HepG2 (cell line): ENCODE measurements at regions not wholly inside any gene's neighbourhood (a gene's known extent, or its start where the extent isn't known, plus 50 kb on each side); places are given as distances from the start of the nearest gene placed in this dataset.

Source experiments
- ATAC-seq: fragments of 200-7000 bp; cut with Tn5 transposase; 3 replicates; pipeline ENCODE4 v1.9.1; 2020; ENCODE audit warnings: mild to moderate bottlenecking, moderate library complexity
- BruUV-seq: library from RNA; stranded (reverse); fragments of 400-500 nt; replicated peaks from 2 replicates; lab custom pipeline; 2021; lab: Mats Ljungman, UMichigan
- CTCF ChIA-PET: fragments of 300-600 bp; formaldehyde crosslinking; extraction: SDS; loops from one replicate; lab custom pipeline; 2021; ENCODE audit warnings: low total read pairs, inconsistent platforms, low intra/inter-chr PET ratio; lab: Yijun Ruan, JAX
- POLR2A ChIA-PET: fragments of 350-600 bp; sonication (Branson Sonifier 250); formaldehyde crosslinking; loops from one replicate; lab custom pipeline; 2020; ENCODE audit warnings: antibody characterized with exemption, inconsistent platforms; lab: Yijun Ruan, JAX
- DNase-seq: peaks from one replicate; pipeline ENCODE4 v3.0.0-alpha.2; 2015; ENCODE audit warnings: low spot score
- FAIRE-seq: peaks from 3 replicates; lab custom pipeline; 2011; peaks lifted over from hg19 to GRCh38; lab: Jason Lieb, UNC
- H2AFZ ChIP-seq: one replicate; pipeline ENCODE4 v1.6.1; 2011; ENCODE audit warnings: low read length, inconsistent platforms
- H3K27ac ChIP-seq: fragments of 300-600 bp; 3 replicates; pipeline ENCODE4 v1.8.0; 2011; ENCODE audit warnings: mixed run types, mild to moderate bottlenecking, mixed read lengths, low read length, inconsistent platforms; ENCODE audit not compliant: insufficient read depth; ENCODE audit errors: extremely low read length
- H3K27me3 ChIP-seq, 2 experiments: fragments of 200-600 bp in 1 of 2; 2 replicates in 1 of 2; 3 replicates in 1 of 2; pipeline versions ENCODE4 v1.6.0 to v1.8.0; 2011; ENCODE audit warnings: low read length in 2 of 2, mild to moderate bottlenecking in 2 of 2, moderate library complexity in 2 of 2, inconsistent platforms in 1 of 2; ENCODE audit not compliant: insufficient read depth in 2 of 2, control insufficient read depth in 1 of 2
- H3K36me3 ChIP-seq, 2 experiments: fragments of 200-600 bp in 1 of 2; replicated peaks in 1 of 2; 2 replicates in 1 of 2; 3 replicates in 1 of 2; pipeline versions ENCODE4 v1.5.1 to v1.8.0; 2011; ENCODE audit warnings: low read length in 2 of 2, inconsistent platforms in 1 of 2; ENCODE audit not compliant: insufficient read depth in 2 of 2, control insufficient read depth in 1 of 2
- H3K4me1 ChIP-seq: 2 replicates; pipeline ENCODE4 v1.5.1; 2012; ENCODE audit warnings: low read length, inconsistent platforms; ENCODE audit not compliant: insufficient read depth
- H3K4me2 ChIP-seq: 2 replicates; pipeline ENCODE4 v1.6.0; 2011; ENCODE audit warnings: low read depth, low read length, inconsistent platforms
- H3K4me3 ChIP-seq, 3 experiments: fragments of 200-600 bp in 1 of 3; sonication (generic), shearing (Covaris generic) in 1 of 3; replicated peaks in 1 of 3; 2 replicates each; pipeline ENCODE4 v1.5.1; 2011 to 2016; ENCODE audit warnings: low read length in 3 of 3, inconsistent platforms in 2 of 3, low read depth in 2 of 3, mild to moderate bottlenecking in 2 of 3, control low read depth in 1 of 3, mixed read lengths in 1 of 3; ENCODE audit not compliant: insufficient read depth in 1 of 3
- H3K79me2 ChIP-seq: one replicate; pipeline ENCODE4 v1.6.1; 2011; ENCODE audit warnings: low read length, inconsistent platforms; ENCODE audit not compliant: insufficient read depth
- H3K9ac ChIP-seq: 2 replicates; pipeline ENCODE4 v1.6.0; 2011; ENCODE audit warnings: mild to moderate bottlenecking, low read depth, low read length, inconsistent platforms; ENCODE audit not compliant: insufficient read depth
- H3K9me3 ChIP-seq: 2 replicates; pipeline ENCODE4 v1.5.1; 2012; ENCODE audit warnings: mild to moderate bottlenecking, low read length
- H4K20me1 ChIP-seq: 2 replicates; pipeline ENCODE4 v1.6.0; 2011; ENCODE audit warnings: inconsistent platforms, mild to moderate bottlenecking, low read length, moderate library complexity; ENCODE audit not compliant: insufficient read depth
- ATRX ChIP-seq: sonication (generic); formaldehyde crosslinking; IDR thresholded peaks from 2 replicates; pipeline ENCODE4 v1.4.0; 2020; ENCODE audit warnings: missing genetic modification reagents, borderline replicate concordance
- CEBPB ChIP-seq: IDR thresholded peaks from 2 replicates; pipeline ENCODE4 v1.6.1; 2011; ENCODE audit warnings: low read depth, low read length, improper control_type of control experiment, borderline replicate concordance
- DNMT3B ChIP-seq: conservative IDR thresholded peaks from 2 replicates; pipeline ENCODE4 v1.6.1; 2016; ENCODE audit warnings: missing biosample characterization, control low read depth
- ELF4 ChIP-seq: sonication (generic); formaldehyde crosslinking; IDR thresholded peaks from 2 replicates; pipeline ENCODE4 v1.5.0; 2020; ENCODE audit warnings: missing genetic modification reagents, mild to moderate bottlenecking, moderate library complexity, borderline replicate concordance
- MATR3 ChIP-seq: sonication (generic); formaldehyde crosslinking; IDR thresholded peaks from 2 replicates; pipeline ENCODE4 v1.4.0; 2020; ENCODE audit warnings: missing genetic modification reagents
- NFIC ChIP-seq: IDR thresholded peaks from 2 replicates; pipeline ENCODE4 v1.6.1; 2012; ENCODE audit warnings: mild to moderate bottlenecking, low read length, inconsistent platforms
- RFX5 ChIP-seq: IDR thresholded peaks from 2 replicates; pipeline ENCODE4 v1.6.1; 2011; ENCODE audit warnings: low read depth, low read length, improper control_type of control experiment
- SIN3A ChIP-seq: IDR thresholded peaks from 2 replicates; pipeline ENCODE4 v1.6.1; 2011; ENCODE audit warnings: low read depth, mild to moderate bottlenecking, control low read depth, low read length, borderline replicate concordance
- SP1 ChIP-seq, 2 experiments: fragments of 450-650 bp in 1 of 2; sonication (generic) in 1 of 2; formaldehyde crosslinking in 1 of 2; IDR thresholded peaks; 2 replicates each; pipeline versions ENCODE4 v1.4.0 to v1.6.1; 2016 to 2020; ENCODE audit warnings: missing genetic modification reagents in 1 of 2
- TBX3 ChIP-seq: fragments of 450-650 bp; IDR thresholded peaks from 2 replicates; pipeline ENCODE4 v1.6.1; 2017; ENCODE audit warnings: antibody characterized with exemption, mild to moderate bottlenecking, inconsistent platforms, borderline replicate concordance
- YY1 ChIP-seq: IDR thresholded peaks from 2 replicates; pipeline ENCODE4 v1.6.1; 2011; ENCODE audit warnings: low read length, low read depth, moderate library complexity, mild to moderate bottlenecking; ENCODE audit not compliant: insufficient read depth, insufficient replicate concordance
- ZNF101 ChIP-seq: sonication (generic); formaldehyde crosslinking; IDR thresholded peaks from 2 replicates; pipeline ENCODE4 v1.4.0; 2020; ENCODE audit warnings: mild to moderate bottlenecking, low read depth, missing genetic modification reagents, borderline replicate concordance
- ZNF263 ChIP-seq: sonication (generic); formaldehyde crosslinking; IDR thresholded peaks from 2 replicates; pipeline ENCODE4 v1.4.0; 2020; ENCODE audit warnings: missing genetic modification reagents
- ZNF34 ChIP-seq: sonication (generic); formaldehyde crosslinking; IDR thresholded peaks from 2 replicates; pipeline ENCODE4 v1.4.0; 2020; ENCODE audit warnings: mild to moderate bottlenecking, missing genetic modification reagents, borderline replicate concordance
- ZNF510 ChIP-seq: sonication (generic); formaldehyde crosslinking; IDR thresholded peaks from 2 replicates; pipeline ENCODE4 v1.4.0; 2020; ENCODE audit warnings: low read depth, mild to moderate bottlenecking, missing genetic modification reagents
- ZNF546 ChIP-seq: sonication (generic); formaldehyde crosslinking; conservative IDR thresholded peaks from 2 replicates; pipeline ENCODE4 v1.8.1; 2023; ENCODE audit warnings: mild to moderate bottlenecking, missing genetic modification reagents
- ZNF549 ChIP-seq: sonication (generic); formaldehyde crosslinking; IDR thresholded peaks from 2 replicates; pipeline ENCODE4 v1.5.0; 2020; ENCODE audit warnings: missing genetic modification reagents
- ZNF672 ChIP-seq: sonication (generic); formaldehyde crosslinking; IDR thresholded peaks from 2 replicates; pipeline ENCODE4 v1.8.1; 2022; ENCODE audit warnings: missing genetic modification reagents
- WGBS: methylation state at CpG from one replicate; pipeline ENCODE4 v1.1.6; 2017; ENCODE audit warnings: low lambda C conversion rate; 5-methylcytosine and 5-hydroxymethylcytosine counted together
- in situ Hi-C: cut with HindIII; loops from 2 replicates; pipeline ENCODE4 v1.10.0; 2017; ENCODE audit warnings: low pct_unique_long_range_greater_than_20kb; ENCODE audit not compliant: extremely low pct_ligation_motif_present
- intact Hi-C: fragments of 100-400 bp; cut with micrococcal nuclease; formaldehyde crosslinking; loops from one replicate; pipeline ENCODE4 v1.10.0; 2022; ENCODE audit not compliant: unreplicated experiment
- TF ChIP-seq, protein P1 (sequence below): sonication (generic); formaldehyde crosslinking; IDR thresholded peaks from 2 replicates; pipeline ENCODE4 v1.4.0; 2020; ENCODE audit warnings: missing genetic modification reagents, borderline replicate concordance

DNA sequence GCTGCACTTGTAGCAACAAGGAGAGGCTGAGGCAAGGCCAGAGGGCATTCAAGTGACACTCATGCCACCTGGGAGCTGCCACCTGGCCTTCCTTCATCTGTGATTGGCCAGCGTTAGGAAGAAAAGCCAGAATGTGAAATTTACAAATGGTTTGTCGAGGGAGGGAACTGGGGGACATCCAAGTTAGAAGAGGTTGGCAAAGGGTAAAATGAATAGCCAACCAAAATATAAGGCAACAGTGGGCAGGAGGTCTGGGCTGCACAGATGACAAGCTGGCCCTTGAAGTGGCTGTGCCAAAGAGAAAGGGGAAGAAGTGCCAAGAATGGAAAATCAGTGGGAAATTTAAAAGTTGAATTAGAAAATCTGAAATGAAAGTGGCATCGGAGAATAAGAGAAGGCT, 221.4 kb downstream of the C11orf91 start:
- no peak overlapping the region for H3K9ac ChIP-seq
- H2AFZ ChIP-seq: no peak overlapping the region
- ATAC-seq: no peak
- CTCF ChIA-PET: no interaction called here
- intact Hi-C loops (no loop called here), in situ Hi-C loops (no loop called here)
- peaks cover 29% of the 10 kb centered on the region for H3K4me1 ChIP-seq
- no TSS peak for BruUV-seq
- no peaks in the 10 kb centered on the region for H3K9me3 ChIP-seq
- DNase-seq: no peak
- 5% methylated on average over 3 of the region's 3 CpGs for WGBS
- FAIRE-seq: no peak
- POLR2A ChIA-PET: no interaction called here
- no peak overlapping the region for H3K4me2 ChIP-seq
- H3K79me2 ChIP-seq: no peaks in the 10 kb centered on the region
- TF ChIP-seq ZNF546 (no peak), RFX5 (no peak), YY1 (no peak), DNMT3B (CRISPR knock-in tag) (no peak), ZNF101 (CRISPR knock-in tag) (no peak), NFIC (no peak), SIN3A (no peak), SP1 (IDR thresholded peaks at IDR 0.05) (no peak), SP1 (CRISPR knock-in tag; IDR thresholded peaks at IDR 0.05) (no peak), ZNF263 (no peak), ELF4 (no peak), MATR3 (no peak), ZNF549 (CRISPR knock-in tag) (no peak), ZNF510 (no peak), TBX3 (no peak), ATRX (no peak), CEBPB (no peak), ZNF34 (CRISPR knock-in tag) (no peak), ZNF672 (no peak)
- TF ChIP-seq, protein P1, sequence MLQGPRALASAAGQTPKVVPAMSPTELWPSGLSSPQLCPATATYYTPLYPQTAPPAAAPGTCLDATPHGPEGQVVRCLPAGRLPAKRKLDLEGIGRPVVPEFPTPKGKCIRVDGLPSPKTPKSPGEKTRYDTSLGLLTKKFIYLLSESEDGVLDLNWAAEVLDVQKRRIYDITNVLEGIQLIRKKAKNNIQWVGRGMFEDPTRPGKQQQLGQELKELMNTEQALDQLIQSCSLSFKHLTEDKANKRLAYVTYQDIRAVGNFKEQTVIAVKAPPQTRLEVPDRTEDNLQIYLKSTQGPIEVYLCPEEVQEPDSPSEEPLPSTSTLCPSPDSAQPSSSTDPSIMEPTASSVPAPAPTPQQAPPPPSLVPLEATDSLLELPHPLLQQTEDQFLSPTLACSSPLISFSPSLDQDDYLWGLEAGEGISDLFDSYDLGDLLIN (CRISPR knock-in tag): no peak
- TF ChIP-seq, all 625 proteins: peak for 0
- Histone ChIP-seq H3K4me3 (no peak overlapping the region), H3K36me3 (no peaks in the 10 kb centered on the region), H3K27ac (no peak overlapping the region), H3K27me3 (peaks cover 2 to 27% of the 10 kb centered on the region in 2 experiments; a peak in 3 of 5 replicates), H4K20me1 (no peaks in the 10 kb centered on the region)
